WTC11 (cell line): ENCODE measurements at regions not wholly inside any gene's neighbourhood (a gene's known extent, or its start where the extent isn't known, plus 50 kb on each side); places are given as distances from the start of the nearest gene placed in this dataset.

Source experiments
- ATAC-seq: fragments of 200-7000 bp; cut with Tn5 transposase; 2 replicates; pipeline ENCODE4 v1.10.0; 2021; ENCODE audit warnings: mild to moderate bottlenecking, moderate library complexity
- CTCF ChIA-PET: fragments of 300-600 bp; sonication (Branson Sonifier 250); formaldehyde crosslinking; loops from one replicate; lab custom pipeline; 2021; ENCODE audit warnings: antibody characterized with exemption; lab: Charles Lee
- POLR2A ChIA-PET: fragments of 350-600 bp; sonication (Branson Sonifier 250); formaldehyde crosslinking; loops from one replicate; lab custom pipeline; 2021; ENCODE audit warnings: antibody characterized with exemption; lab: Charles Lee
- DNase-seq: peaks from one replicate; pipeline ENCODE4 v3.0.0; 2021; ENCODE audit warnings: low spot score
- H3K27ac Mint-ChIP-seq: 2 replicates; pipeline ENCODE4 v1.8.0; 2021; ENCODE audit warnings: mixed read lengths
- H3K27me3 Mint-ChIP-seq: 2 replicates; pipeline ENCODE4 v1.8.0; 2021; ENCODE audit warnings: low read depth, mild to moderate bottlenecking, moderate library complexity, mixed read lengths
- H3K36me3 Mint-ChIP-seq: 2 replicates; pipeline ENCODE4 v1.8.0; 2021; ENCODE audit warnings: mixed read lengths
- H3K4me1 Mint-ChIP-seq: 2 replicates; pipeline ENCODE4 v1.8.0; 2022; ENCODE audit warnings: mixed read lengths
- H3K4me3 Mint-ChIP-seq: 2 replicates; pipeline ENCODE4 v1.8.0; 2021; ENCODE audit warnings: mild to moderate bottlenecking, moderate library complexity, mixed read lengths
- H3K9me3 Mint-ChIP-seq: 2 replicates; pipeline ENCODE4 v1.8.0; 2021; ENCODE audit warnings: mixed read lengths
- CBFB ChIP-seq: sonication (generic); formaldehyde crosslinking; IDR thresholded peaks from 2 replicates; pipeline ENCODE4 v1.8.1; 2022; ENCODE audit warnings: mild to moderate bottlenecking, low read depth, missing genetic modification reagents
- FOXK1 ChIP-seq: sonication (generic); formaldehyde crosslinking; IDR thresholded peaks from 2 replicates; pipeline ENCODE4 v1.8.0; 2022; ENCODE audit warnings: mild to moderate bottlenecking, moderate library complexity, missing genetic modification reagents
- FOXP1 ChIP-seq: sonication (generic); formaldehyde crosslinking; IDR thresholded peaks from 2 replicates; pipeline ENCODE4 v1.8.0; 2022; ENCODE audit warnings: missing genetic modification reagents, mild to moderate bottlenecking, moderate library complexity, borderline replicate concordance
- GABPB1 ChIP-seq: sonication (generic); formaldehyde crosslinking; IDR thresholded peaks from 2 replicates; pipeline ENCODE4 v1.8.1; 2023; ENCODE audit warnings: mild to moderate bottlenecking, missing genetic modification reagents
- GRHL2 ChIP-seq: fragments of 250-450 bp; sonication (Bioruptor Pico); IDR thresholded peaks from 2 replicates; pipeline ENCODE4 v1.8.0; 2022; ENCODE audit warnings: mild to moderate bottlenecking, moderate library complexity; ENCODE audit not compliant: insufficient replicate concordance, severe bottlenecking
- GTF2I ChIP-seq: fragments of 250-450 bp; sonication (Bioruptor Pico); conservative IDR thresholded peaks from 2 replicates; pipeline ENCODE4 v1.4.0; 2021; ENCODE audit warnings: mild to moderate bottlenecking
- JAZF1 ChIP-seq: fragments of 250-450 bp; sonication (Bioruptor Pico); IDR thresholded peaks from 2 replicates; pipeline ENCODE4 v1.9.0; 2021; ENCODE audit warnings: moderate library complexity, mild to moderate bottlenecking, inconsistent platforms
- MXD4 ChIP-seq: fragments of 250-450 bp; sonication (Bioruptor Pico); IDR thresholded peaks from 2 replicates; pipeline ENCODE4 v1.8.0; 2021; ENCODE audit warnings: mild to moderate bottlenecking, moderate library complexity, borderline replicate concordance
- NFATC4 ChIP-seq: fragments of 250-450 bp; sonication (Bioruptor Pico); IDR thresholded peaks from 2 replicates; pipeline ENCODE4 v1.9.0; 2021; ENCODE audit warnings: mild to moderate bottlenecking
- NFYB ChIP-seq: sonication (generic); formaldehyde crosslinking; conservative IDR thresholded peaks from 2 replicates; pipeline ENCODE4 v1.8.0; 2022; ENCODE audit warnings: low read depth, missing genetic modification reagents
- NR2C2 ChIP-seq: sonication (generic); formaldehyde crosslinking; IDR thresholded peaks from 2 replicates; pipeline ENCODE4 v1.8.0; 2022; ENCODE audit warnings: mild to moderate bottlenecking, missing genetic modification reagents
- RELA ChIP-seq: sonication (generic); formaldehyde crosslinking; IDR thresholded peaks from 2 replicates; pipeline ENCODE4 v1.8.1; 2022; ENCODE audit warnings: missing genetic modification reagents, mild to moderate bottlenecking, borderline replicate concordance
- SP1 ChIP-seq: sonication (generic); formaldehyde crosslinking; conservative IDR thresholded peaks from 2 replicates; pipeline ENCODE4 v1.8.1; 2022; ENCODE audit warnings: missing genetic modification reagents
- ZNF423 ChIP-seq: fragments of 250-450 bp; sonication (Bioruptor Pico); IDR thresholded peaks from 2 replicates; pipeline ENCODE4 v2.1.2; 2022; ENCODE audit warnings: mild to moderate bottlenecking, moderate library complexity
- TF ChIP-seq, protein P1 (sequence below): sonication (generic); formaldehyde crosslinking; IDR thresholded peaks from 2 replicates; pipeline ENCODE4 v1.8.0; 2022; ENCODE audit warnings: mild to moderate bottlenecking, missing genetic modification reagents
- TF ChIP-seq, protein P2 (sequence below): sonication (generic); formaldehyde crosslinking; IDR thresholded peaks from 2 replicates; pipeline ENCODE4 v1.8.0; 2023; ENCODE audit warnings: missing genetic modification reagents, mild to moderate bottlenecking, borderline replicate concordance
- TF ChIP-seq, protein P3 (sequence below): sonication (generic); formaldehyde crosslinking; IDR thresholded peaks from 2 replicates; pipeline ENCODE4 v1.8.1; 2023; ENCODE audit warnings: mild to moderate bottlenecking, missing genetic modification reagents
- TF ChIP-seq, protein P4 (sequence below): sonication (generic); formaldehyde crosslinking; IDR thresholded peaks from 2 replicates; pipeline ENCODE4 v1.8.1; 2022; ENCODE audit warnings: low read depth, missing genetic modification reagents, borderline replicate concordance
- TF ChIP-seq, protein P5 (sequence below): fragments of 250-450 bp; sonication (Bioruptor Pico); conservative IDR thresholded peaks from 2 replicates; pipeline ENCODE4 v1.9.0; 2021; ENCODE audit warnings: mild to moderate bottlenecking

DNA sequence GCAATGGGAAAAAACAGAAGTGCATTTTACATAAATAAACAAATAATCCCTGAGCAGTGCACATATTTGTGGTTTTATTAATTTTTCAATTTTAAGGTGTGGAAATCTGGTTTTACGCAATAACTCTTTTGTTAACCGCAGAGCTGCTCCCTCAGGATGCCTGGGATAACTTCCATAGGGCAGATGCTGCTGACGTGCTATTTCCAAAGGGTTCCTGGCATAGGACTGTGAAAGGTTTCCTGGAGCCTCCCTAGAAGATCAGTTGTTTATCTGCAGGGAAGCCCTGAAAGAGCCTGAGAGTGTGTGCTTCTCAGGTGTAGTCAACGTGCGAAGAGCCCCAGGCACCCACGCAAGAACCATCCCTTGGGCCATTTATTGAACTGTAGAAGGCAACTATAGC is 443.5 kb downstream of the PLK2 start:
- Mint-ChIP-seq H3K36me3 (no peaks in the 10 kb centered on the region), H3K9me3 (no peaks in the 10 kb centered on the region), H3K27ac (no peak overlapping the region)
- no peak; the same call in 1 of the 2 replicates for ATAC-seq
- CTCF ChIA-PET: no interaction called here
- TF ChIP-seq GTF2I (CRISPR knock-in tag) (no peak), FOXP1 (CRISPR knock-in tag) (no peak), CBFB (CRISPR knock-in tag) (no peak), NFATC4 (CRISPR knock-in tag) (no peak), GABPB1 (CRISPR knock-in tag) (no peak), NFYB (no peak), RELA (no peak), SP1 (no peak), JAZF1 (CRISPR knock-in tag) (no peak), ZNF423 (no peak), FOXK1 (CRISPR knock-in tag) (no peak), NR2C2 (CRISPR knock-in tag) (no peak)
- TF ChIP-seq, protein P1, sequence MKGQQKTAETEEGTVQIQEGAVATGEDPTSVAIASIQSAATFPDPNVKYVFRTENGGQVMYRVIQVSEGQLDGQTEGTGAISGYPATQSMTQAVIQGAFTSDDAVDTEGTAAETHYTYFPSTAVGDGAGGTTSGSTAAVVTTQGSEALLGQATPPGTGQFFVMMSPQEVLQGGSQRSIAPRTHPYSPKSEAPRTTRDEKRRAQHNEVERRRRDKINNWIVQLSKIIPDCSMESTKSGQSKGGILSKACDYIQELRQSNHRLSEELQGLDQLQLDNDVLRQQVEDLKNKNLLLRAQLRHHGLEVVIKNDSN (CRISPR knock-in tag): no peak
- TF ChIP-seq, protein P2, sequence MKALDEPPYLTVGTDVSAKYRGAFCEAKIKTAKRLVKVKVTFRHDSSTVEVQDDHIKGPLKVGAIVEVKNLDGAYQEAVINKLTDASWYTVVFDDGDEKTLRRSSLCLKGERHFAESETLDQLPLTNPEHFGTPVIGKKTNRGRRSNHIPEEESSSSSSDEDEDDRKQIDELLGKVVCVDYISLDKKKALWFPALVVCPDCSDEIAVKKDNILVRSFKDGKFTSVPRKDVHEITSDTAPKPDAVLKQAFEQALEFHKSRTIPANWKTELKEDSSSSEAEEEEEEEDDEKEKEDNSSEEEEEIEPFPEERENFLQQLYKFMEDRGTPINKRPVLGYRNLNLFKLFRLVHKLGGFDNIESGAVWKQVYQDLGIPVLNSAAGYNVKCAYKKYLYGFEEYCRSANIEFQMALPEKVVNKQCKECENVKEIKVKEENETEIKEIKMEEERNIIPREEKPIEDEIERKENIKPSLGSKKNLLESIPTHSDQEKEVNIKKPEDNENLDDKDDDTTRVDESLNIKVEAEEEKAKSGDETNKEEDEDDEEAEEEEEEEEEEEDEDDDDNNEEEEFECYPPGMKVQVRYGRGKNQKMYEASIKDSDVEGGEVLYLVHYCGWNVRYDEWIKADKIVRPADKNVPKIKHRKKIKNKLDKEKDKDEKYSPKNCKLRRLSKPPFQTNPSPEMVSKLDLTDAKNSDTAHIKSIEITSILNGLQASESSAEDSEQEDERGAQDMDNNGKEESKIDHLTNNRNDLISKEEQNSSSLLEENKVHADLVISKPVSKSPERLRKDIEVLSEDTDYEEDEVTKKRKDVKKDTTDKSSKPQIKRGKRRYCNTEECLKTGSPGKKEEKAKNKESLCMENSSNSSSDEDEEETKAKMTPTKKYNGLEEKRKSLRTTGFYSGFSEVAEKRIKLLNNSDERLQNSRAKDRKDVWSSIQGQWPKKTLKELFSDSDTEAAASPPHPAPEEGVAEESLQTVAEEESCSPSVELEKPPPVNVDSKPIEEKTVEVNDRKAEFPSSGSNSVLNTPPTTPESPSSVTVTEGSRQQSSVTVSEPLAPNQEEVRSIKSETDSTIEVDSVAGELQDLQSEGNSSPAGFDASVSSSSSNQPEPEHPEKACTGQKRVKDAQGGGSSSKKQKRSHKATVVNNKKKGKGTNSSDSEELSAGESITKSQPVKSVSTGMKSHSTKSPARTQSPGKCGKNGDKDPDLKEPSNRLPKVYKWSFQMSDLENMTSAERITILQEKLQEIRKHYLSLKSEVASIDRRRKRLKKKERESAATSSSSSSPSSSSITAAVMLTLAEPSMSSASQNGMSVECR (CRISPR knock-in tag): no peak
- TF ChIP-seq, protein P3, sequence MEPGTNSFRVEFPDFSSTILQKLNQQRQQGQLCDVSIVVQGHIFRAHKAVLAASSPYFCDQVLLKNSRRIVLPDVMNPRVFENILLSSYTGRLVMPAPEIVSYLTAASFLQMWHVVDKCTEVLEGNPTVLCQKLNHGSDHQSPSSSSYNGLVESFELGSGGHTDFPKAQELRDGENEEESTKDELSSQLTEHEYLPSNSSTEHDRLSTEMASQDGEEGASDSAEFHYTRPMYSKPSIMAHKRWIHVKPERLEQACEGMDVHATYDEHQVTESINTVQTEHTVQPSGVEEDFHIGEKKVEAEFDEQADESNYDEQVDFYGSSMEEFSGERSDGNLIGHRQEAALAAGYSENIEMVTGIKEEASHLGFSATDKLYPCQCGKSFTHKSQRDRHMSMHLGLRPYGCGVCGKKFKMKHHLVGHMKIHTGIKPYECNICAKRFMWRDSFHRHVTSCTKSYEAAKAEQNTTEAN: no peak
- TF ChIP-seq, protein P4, sequence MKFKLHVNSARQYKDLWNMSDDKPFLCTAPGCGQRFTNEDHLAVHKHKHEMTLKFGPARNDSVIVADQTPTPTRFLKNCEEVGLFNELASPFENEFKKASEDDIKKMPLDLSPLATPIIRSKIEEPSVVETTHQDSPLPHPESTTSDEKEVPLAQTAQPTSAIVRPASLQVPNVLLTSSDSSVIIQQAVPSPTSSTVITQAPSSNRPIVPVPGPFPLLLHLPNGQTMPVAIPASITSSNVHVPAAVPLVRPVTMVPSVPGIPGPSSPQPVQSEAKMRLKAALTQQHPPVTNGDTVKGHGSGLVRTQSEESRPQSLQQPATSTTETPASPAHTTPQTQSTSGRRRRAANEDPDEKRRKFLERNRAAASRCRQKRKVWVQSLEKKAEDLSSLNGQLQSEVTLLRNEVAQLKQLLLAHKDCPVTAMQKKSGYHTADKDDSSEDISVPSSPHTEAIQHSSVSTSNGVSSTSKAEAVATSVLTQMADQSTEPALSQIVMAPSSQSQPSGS (CRISPR knock-in tag): no peak
- TF ChIP-seq, protein P5, sequence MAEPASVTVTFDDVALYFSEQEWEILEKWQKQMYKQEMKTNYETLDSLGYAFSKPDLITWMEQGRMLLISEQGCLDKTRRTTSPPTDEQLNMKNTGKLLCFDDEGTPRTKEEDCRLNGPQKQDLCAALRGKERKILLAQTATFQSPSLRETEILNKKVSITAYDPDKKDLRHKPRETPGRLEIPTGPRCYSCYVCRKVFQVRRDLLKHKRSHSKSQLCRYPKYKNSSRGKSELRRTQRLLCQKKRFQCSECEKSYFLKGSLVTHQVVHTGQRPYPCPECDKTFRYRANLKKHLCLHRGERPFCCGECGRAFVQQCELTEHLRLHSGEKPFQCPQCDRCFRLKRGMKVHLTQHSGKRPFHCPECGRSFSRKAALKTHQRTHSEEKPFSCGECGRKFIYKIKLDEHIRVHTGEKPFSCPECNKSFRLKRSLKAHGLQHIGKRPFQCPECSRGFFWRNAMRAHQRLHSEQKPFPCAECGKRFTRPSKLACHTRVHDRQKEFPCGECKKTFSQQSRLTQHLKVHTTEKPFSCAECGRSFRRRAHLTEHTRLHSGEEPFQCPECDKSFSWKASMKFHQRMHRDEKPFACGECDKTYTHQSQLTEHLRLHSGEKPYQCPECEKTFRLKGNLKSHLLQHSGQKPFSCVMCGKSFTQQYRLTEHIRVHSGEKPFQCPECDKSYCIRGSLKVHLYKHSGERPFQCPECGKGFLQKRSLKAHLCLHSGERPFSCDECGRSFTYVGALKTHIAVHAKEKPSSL (CRISPR knock-in tag): no peak
- TF ChIP-seq, all 79 proteins: peak for 0
- Mint-ChIP-seq H3K27me3 (no peaks in the 10 kb centered on the region), H3K4me1 (peaks cover 5% of the 10 kb centered on the region; the same call in 1 of the 2 replicates), H3K4me3 (no peak overlapping the region)
- DNase-seq: no peak
- POLR2A ChIA-PET: no interaction called here

DNA sequence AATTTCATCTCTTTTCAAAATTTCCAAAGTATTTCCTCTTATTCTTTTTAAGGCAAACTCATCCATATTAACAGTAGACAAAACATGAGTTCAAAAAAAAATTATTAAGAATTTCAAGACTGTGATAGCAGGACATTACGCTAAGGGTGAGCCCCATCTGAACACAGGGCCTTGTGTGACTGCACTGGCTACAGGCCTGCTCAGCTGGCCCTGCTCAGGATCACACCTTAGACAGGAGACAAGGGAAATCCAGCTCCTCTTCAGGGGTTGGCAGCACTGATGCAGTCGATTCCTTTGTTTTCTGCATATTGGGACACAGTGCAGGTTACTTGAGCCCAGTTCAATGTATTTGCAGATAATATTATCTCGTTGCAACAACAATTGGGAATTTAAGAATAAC is 444.7 kb downstream of the PLK2 start:
- no peak overlapping the region for H3K27ac Mint-ChIP-seq
- DNase-seq (no peak), ATAC-seq (no peak)
- H3K9me3 Mint-ChIP-seq: no peaks in the 10 kb centered on the region
- H3K27me3 Mint-ChIP-seq: no peaks in the 10 kb centered on the region
- no peak for TF ChIP-seq MXD4 (CRISPR knock-in tag)
- no peak for TF ChIP-seq GRHL2 (CRISPR knock-in tag)
- peaks cover 5% of the 10 kb centered on the region; the same call in 1 of the 2 replicates for H3K4me1 Mint-ChIP-seq
- ChIA-PET CTCF (no interaction called here), POLR2A (no interaction called here)
- H3K4me3 Mint-ChIP-seq: no peak overlapping the region
- no peaks in the 10 kb centered on the region for H3K36me3 Mint-ChIP-seq
